ENCODE measurements at regions not wholly inside any gene's neighbourhood (a gene's known extent, or its start where the extent isn't known, plus 50 kb on each side); places are given as distances from the start of the nearest gene placed in this dataset.

DNA sequence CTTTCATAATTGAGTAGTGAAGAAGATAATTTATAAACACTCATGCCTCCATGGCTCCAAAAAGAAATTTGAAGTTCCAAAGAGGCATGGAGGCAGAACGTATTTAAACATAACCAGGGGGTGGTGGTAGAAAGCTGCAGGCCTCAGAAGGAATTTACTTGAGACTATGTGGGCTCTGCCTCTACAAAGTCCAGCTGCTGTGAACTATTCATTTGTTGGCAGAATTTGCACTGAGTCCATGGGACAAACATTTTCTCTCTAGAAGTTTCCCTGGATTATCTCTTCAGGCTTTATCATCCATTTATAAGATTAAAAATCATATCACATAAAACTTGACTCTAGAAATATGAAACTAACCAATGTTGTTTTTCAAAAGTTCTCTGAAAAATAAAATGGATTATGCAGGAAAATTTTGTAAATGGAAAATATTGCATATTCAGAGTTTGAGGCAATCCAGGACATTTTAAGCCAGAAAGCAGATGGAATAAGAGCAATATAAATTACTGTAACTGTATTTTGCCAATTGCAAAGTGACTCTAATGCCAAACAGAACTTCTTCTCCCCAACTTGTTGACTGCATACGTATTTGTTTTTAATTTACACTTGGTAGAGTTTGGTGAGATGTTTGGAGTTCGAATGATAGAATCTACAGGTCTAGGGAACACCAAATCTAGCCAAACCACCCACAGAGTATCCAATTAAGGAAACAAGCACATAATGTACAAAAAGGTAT is 258.2 kb downstream of the ENC1 start:
- Mint-ChIP-seq H3K9me3 (no peaks in the 10 kb centered on the region), H3K27me3 (peaks cover 24% of the 10 kb centered on the region), H3K36me3 (ENCODE audit: insufficient read depth) (no peaks in the 10 kb centered on the region)

GRCh38 chr5:74380193-74380592 is 260.3 kb downstream of the ENC1 start:
- no peak for ATAC-seq (replicated peaks; ENCODE audit: extremely low read depth, poor library complexity, severe bottlenecking)
- no peak overlapping the region for H3K27ac Mint-ChIP-seq (ENCODE audit: low read depth)
- no peak for DNase-seq (ENCODE audit: low spot score in 2 of 2)
- H3K27me3 Mint-ChIP-seq: peaks cover 19% of the 10 kb centered on the region
- H3K4me3 Mint-ChIP-seq: no peak overlapping the region
- no peaks in the 10 kb centered on the region for H3K36me3 Mint-ChIP-seq (ENCODE audit: insufficient read depth)
- no peaks in the 10 kb centered on the region for H3K4me1 Mint-ChIP-seq
- no peaks in the 10 kb centered on the region for H3K9me3 Mint-ChIP-seq

More for the DNA sequence above, 258.2 kb downstream of the ENC1 start:
- no peak for DNase-seq (ENCODE audit: low spot score in 2 of 2)
- no peak for ATAC-seq (replicated peaks; ENCODE audit: extremely low read depth, poor library complexity, severe bottlenecking)
- Mint-ChIP-seq H3K4me3 (no peak overlapping the region), H3K27ac (ENCODE audit: low read depth) (no peak overlapping the region), H3K4me1 (no peaks in the 10 kb centered on the region)

- H3K4me1 Mint-ChIP-seq: no peaks in the 10 kb centered on the region
- no peaks in the 10 kb centered on the region for H3K36me3 Mint-ChIP-seq (ENCODE audit: insufficient read depth)
- H3K27ac Mint-ChIP-seq (ENCODE audit: low read depth): no peak overlapping the region
- H3K4me3 Mint-ChIP-seq: no peak overlapping the region
- no peak for ATAC-seq (replicated peaks; ENCODE audit: extremely low read depth, poor library complexity, severe bottlenecking)
- no peak for DNase-seq (ENCODE audit: low spot score in 2 of 2)
- no peaks in the 10 kb centered on the region for H3K9me3 Mint-ChIP-seq
- peaks cover 11% of the 10 kb centered on the region for H3K27me3 Mint-ChIP-seq
Observed at GRCh38 chr5:74378464-74378863, 262.1 kb downstream of the ENC1 start.

- no peaks in the 10 kb centered on the region for H3K9me3 Mint-ChIP-seq
- H3K27ac Mint-ChIP-seq (ENCODE audit: low read depth): no peak overlapping the region
- no peak overlapping the region for H3K4me3 Mint-ChIP-seq
- DNase-seq (ENCODE audit: low spot score in 2 of 2) (no peak), ATAC-seq (replicated peaks; ENCODE audit: extremely low read depth, poor library complexity, severe bottlenecking) (no peak)
- peaks cover 11% of the 10 kb centered on the region for H3K27me3 Mint-ChIP-seq
- no peaks in the 10 kb centered on the region for H3K4me1 Mint-ChIP-seq
- H3K36me3 Mint-ChIP-seq (ENCODE audit: insufficient read depth): no peaks in the 10 kb centered on the region
Observed at GRCh38 chr5:74376187-74376586, 264.3 kb downstream of the ENC1 start.

- H3K9me3 Mint-ChIP-seq: no peaks in the 10 kb centered on the region
- no peak overlapping the region for H3K27ac Mint-ChIP-seq (ENCODE audit: low read depth)
- no peaks in the 10 kb centered on the region for H3K36me3 Mint-ChIP-seq (ENCODE audit: insufficient read depth)
- no peaks in the 10 kb centered on the region for H3K4me1 Mint-ChIP-seq
- no peak for ATAC-seq (replicated peaks; ENCODE audit: extremely low read depth, poor library complexity, severe bottlenecking)
- DNase-seq (ENCODE audit: low spot score in 2 of 2): no peak
- no peak overlapping the region for H3K4me3 Mint-ChIP-seq
- peaks cover 11% of the 10 kb centered on the region for H3K27me3 Mint-ChIP-seq
Observed at GRCh38 chr5:74375271-74375670, 265.3 kb downstream of the ENC1 start.

DNA sequence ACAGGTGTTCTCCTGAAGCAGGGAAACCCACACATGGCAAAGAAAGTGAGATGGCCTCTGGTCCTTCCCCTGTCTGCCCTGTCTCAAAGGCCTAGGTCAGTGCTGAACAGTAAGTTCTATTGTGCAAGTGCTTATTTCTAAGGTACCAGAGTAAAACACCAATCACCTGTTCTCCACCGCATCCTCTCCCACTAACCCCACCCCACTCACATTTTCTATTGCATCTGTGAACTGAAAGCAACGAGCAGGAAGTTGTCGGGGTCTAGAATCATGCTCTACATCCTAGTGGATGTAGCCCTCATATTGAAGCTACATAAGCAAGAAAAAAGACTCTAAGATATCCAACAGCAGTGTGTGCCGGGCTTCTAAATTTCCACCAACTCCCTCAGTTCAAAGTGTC is 265.9 kb downstream of the ENC1 start:
- no peak overlapping the region for H3K27ac Mint-ChIP-seq (ENCODE audit: low read depth)
- H3K9me3 Mint-ChIP-seq: no peaks in the 10 kb centered on the region
- no peak overlapping the region for H3K4me3 Mint-ChIP-seq
- H3K27me3 Mint-ChIP-seq: peaks cover 7% of the 10 kb centered on the region
- DNase-seq (ENCODE audit: low spot score in 2 of 2): no peak
- no peaks in the 10 kb centered on the region for H3K4me1 Mint-ChIP-seq
- H3K36me3 Mint-ChIP-seq (ENCODE audit: insufficient read depth): no peaks in the 10 kb centered on the region
- ATAC-seq (replicated peaks; ENCODE audit: extremely low read depth, poor library complexity, severe bottlenecking): no peak

DNA sequence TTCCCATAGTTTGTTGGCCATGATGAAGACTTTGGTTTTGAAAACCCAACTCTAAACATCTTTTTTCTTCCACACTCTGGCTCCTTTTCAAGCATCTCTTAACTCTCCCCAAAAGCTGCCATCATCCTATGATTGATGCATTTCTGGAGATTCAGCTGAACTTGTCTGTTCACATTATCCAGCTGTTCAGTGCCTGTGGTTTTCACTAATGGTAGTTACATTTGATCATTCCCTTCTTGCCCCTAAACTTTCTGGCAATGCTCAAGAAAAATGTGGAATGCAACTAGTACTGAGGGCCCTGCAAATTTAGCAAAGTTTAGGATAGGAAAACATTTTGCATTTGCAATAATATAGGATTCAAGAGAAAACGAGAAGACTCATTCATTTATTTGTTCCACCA is 267.5 kb downstream of the ENC1 start:
- no peak overlapping the region for H3K4me3 Mint-ChIP-seq
- H3K4me1 Mint-ChIP-seq: no peaks in the 10 kb centered on the region
- H3K27me3 Mint-ChIP-seq: no peaks in the 10 kb centered on the region
- no peaks in the 10 kb centered on the region for H3K9me3 Mint-ChIP-seq
- DNase-seq (ENCODE audit: low spot score in 2 of 2): no peak
- no peak for ATAC-seq (replicated peaks; ENCODE audit: extremely low read depth, poor library complexity, severe bottlenecking)
- no peaks in the 10 kb centered on the region for H3K36me3 Mint-ChIP-seq (ENCODE audit: insufficient read depth)
- H3K27ac Mint-ChIP-seq (ENCODE audit: low read depth): no peak overlapping the region

DNA sequence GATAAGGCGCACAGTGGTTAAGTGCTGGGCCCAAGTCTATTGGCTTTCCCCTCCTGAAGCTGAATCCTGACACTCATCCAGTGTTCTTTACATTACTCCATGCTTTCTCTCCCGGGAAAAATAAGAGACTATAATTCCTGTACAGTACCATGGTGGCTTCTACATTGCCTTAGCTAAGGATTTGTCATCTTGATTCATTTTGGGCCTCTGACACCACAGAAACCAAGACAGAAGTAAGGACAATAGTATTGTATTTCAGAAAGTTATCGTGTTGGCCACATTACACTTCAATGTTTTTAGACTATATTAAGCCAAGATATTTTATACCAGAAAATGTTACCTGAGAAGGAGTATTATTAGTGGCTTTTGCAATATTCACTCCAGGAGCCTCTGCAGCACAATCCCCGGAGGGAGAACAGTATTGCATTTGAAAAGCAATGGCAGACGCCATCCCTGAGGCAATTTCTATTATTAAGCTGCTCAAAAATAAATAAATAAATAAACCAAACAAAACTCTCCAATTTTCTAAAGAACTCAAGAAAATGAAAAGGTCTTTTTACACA is 267.9 kb downstream of the ENC1 start:
- Mint-ChIP-seq H3K4me3 (no peak overlapping the region), H3K27ac (ENCODE audit: low read depth) (no peak overlapping the region), H3K36me3 (ENCODE audit: insufficient read depth) (no peaks in the 10 kb centered on the region), H3K4me1 (no peaks in the 10 kb centered on the region), H3K27me3 (no peaks in the 10 kb centered on the region), H3K9me3 (no peaks in the 10 kb centered on the region)
- DNase-seq (ENCODE audit: low spot score in 2 of 2) (no peak), ATAC-seq (replicated peaks; ENCODE audit: extremely low read depth, poor library complexity, severe bottlenecking) (no peak)

- H3K4me1 Mint-ChIP-seq: no peaks in the 10 kb centered on the region
- no peak for ATAC-seq (replicated peaks; ENCODE audit: extremely low read depth, poor library complexity, severe bottlenecking)
- no peak overlapping the region for H3K27ac Mint-ChIP-seq (ENCODE audit: low read depth)
- H3K36me3 Mint-ChIP-seq (ENCODE audit: insufficient read depth): no peaks in the 10 kb centered on the region
- no peaks in the 10 kb centered on the region for H3K27me3 Mint-ChIP-seq
- no peak for DNase-seq (ENCODE audit: low spot score in 2 of 2)
- H3K9me3 Mint-ChIP-seq: no peaks in the 10 kb centered on the region
- H3K4me3 Mint-ChIP-seq: no peak overlapping the region
Observed at GRCh38 chr5:74372051-74372450, 268.5 kb downstream of the ENC1 start.

DNA sequence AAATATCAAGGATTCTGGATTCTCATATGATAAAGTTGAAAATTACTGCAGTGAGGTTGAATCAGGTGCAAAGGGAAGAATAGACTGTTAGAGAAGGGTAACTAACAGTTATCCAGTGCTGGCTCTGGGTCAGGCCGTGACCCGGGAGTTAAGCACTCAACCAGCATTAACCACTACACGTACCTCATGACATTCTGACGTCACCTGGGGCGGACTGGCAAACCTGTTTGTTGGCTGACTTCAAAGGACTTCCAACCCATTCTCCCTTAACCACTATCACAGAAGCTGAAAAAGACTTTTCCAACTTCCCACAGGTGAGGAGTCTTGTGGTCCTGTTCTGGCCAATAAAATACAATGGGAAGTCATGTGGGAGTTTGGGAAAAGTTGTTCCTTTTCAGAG is 268.9 kb downstream of the ENC1 start:
- DNase-seq (ENCODE audit: low spot score in 2 of 2) (no peak), ATAC-seq (replicated peaks; ENCODE audit: extremely low read depth, poor library complexity, severe bottlenecking) (no peak)
- Mint-ChIP-seq H3K27me3 (no peaks in the 10 kb centered on the region), H3K27ac (ENCODE audit: low read depth) (no peak overlapping the region), H3K9me3 (no peaks in the 10 kb centered on the region), H3K4me1 (no peaks in the 10 kb centered on the region), H3K4me3 (no peak overlapping the region), H3K36me3 (ENCODE audit: insufficient read depth) (no peaks in the 10 kb centered on the region)

DNA sequence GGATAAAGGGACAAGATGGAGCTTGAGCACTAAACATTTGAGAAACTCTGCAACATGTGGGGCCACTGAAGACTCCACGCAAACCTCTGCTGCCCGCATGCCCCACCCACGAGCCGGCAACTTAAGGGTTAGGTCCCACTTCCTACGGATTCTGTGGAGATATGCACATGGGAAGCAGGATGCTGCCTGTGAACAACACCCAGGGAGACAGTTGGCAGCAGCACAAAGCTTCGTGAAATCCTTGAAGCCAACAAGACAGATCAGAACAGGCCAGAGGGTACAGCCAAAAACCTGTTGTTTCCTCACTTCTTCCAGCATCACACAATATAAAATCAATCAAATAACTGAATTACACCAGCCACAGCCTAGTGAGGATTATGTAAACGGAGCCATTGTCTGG is 270.4 kb downstream of the ENC1 start:
- Mint-ChIP-seq H3K27ac (ENCODE audit: low read depth) (no peak overlapping the region), H3K27me3 (no peaks in the 10 kb centered on the region), H3K36me3 (ENCODE audit: insufficient read depth) (no peaks in the 10 kb centered on the region), H3K9me3 (no peaks in the 10 kb centered on the region), H3K4me1 (no peaks in the 10 kb centered on the region), H3K4me3 (no peak overlapping the region)
- DNase-seq (ENCODE audit: low spot score in 2 of 2): no peak
- no peak for ATAC-seq (replicated peaks; ENCODE audit: extremely low read depth, poor library complexity, severe bottlenecking)

DNA sequence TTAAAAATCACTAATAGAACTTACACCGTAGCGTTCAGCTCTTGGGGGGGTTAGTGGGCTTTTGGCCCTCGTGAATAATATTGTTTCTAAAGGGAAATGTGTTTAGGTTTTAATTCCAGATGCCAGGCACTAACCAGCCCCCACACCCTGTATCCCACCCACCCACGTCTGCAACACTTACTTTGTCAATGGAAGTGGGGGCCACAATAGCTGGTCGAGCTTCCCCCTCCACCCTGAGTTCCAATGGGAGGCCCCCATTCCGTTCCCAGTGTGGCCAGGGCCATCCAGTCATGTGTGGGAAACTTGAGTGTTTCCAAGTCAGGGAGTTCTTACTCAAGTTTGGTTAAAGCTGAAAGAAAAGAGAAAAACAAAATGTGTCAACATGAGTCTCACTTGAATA is 271.4 kb downstream of the ENC1 start:
- no peak overlapping the region for H3K27ac Mint-ChIP-seq (ENCODE audit: low read depth)

GRCh38 chr5:74367934-74368333 is 272.6 kb downstream of the ENC1 start:
- no peak for ATAC-seq (replicated peaks; ENCODE audit: extremely low read depth, poor library complexity, severe bottlenecking)
- Mint-ChIP-seq H3K9me3 (no peaks in the 10 kb centered on the region), H3K4me1 (no peaks in the 10 kb centered on the region), H3K27me3 (no peaks in the 10 kb centered on the region), H3K4me3 (no peak overlapping the region), H3K36me3 (ENCODE audit: insufficient read depth) (no peaks in the 10 kb centered on the region), H3K27ac (ENCODE audit: low read depth) (no peak overlapping the region)
- DNase-seq (ENCODE audit: low spot score in 2 of 2): no peak

More for the DNA sequence above, 271.4 kb downstream of the ENC1 start:
- H3K27me3 Mint-ChIP-seq: no peaks in the 10 kb centered on the region
- H3K4me1 Mint-ChIP-seq: no peaks in the 10 kb centered on the region
- H3K4me3 Mint-ChIP-seq: no peak overlapping the region
- no peaks in the 10 kb centered on the region for H3K9me3 Mint-ChIP-seq
- ATAC-seq (replicated peaks; ENCODE audit: extremely low read depth, poor library complexity, severe bottlenecking): no peak
- H3K36me3 Mint-ChIP-seq (ENCODE audit: insufficient read depth): no peaks in the 10 kb centered on the region
- DNase-seq (ENCODE audit: low spot score in 2 of 2): no peak
